HS-5 (cell line): ENCODE measurements at regions not wholly inside any gene's neighbourhood (a gene's known extent, or its start where the extent isn't known, plus 50 kb on each side); places are given as distances from the start of the nearest gene placed in this dataset.

Source experiments
- DNase-seq: peaks from one replicate; pipeline ENCODE4 v3.0.0-alpha.2; 2012; ENCODE audit warnings: low read depth

DNA sequence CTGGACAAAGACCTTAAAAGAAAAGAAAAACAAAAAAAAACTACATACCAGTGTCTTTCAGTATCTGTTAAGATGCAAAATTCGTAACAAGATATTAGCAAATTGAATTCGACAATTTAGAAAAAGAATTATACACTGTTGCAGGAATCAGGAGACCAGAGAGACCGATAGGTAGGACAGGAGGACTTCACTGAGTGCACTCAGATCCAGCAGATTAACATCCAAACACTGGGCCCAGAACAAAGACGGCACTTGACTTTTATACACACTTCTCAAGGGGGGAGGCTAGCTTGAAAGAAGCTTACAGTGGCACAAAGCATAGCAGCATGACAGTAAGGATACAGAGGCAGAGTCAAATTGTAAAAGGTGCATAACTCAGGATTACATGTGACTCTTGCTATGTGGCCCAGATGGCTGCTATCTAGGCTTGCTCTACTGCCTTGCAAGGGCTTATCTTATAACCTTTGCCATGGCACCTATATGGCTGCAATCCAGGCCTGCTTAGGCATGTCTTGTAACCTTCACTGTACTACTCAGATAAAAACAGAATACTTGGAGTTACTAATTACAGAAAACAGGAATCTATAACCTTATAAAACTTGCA, 507.3 kb upstream of the LRRTM4 start:
- no peak for DNase-seq

DNA sequence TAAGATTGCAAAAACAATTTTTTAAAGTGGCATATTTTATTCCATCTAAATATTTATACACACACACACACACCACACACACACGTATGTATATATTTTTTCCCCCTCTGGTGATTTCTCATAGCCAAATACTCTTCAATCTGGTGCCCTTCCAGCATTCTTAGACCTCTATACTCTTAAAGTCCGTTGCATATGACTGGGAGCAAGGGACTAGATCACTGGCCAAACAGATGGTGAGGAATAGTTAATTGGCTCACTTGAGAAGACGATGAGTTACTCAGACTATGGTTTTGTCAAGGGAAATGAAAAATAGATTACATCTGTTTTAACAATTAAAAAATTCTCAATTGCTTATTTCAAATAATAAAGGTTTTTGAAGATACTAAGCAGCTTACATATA, 512.5 kb upstream of the LRRTM4 start:
- no peak for DNase-seq

GRCh38 chr2:78035804-78036203, 513.6 kb upstream of the LRRTM4 start:
- no peak for DNase-seq

DNA sequence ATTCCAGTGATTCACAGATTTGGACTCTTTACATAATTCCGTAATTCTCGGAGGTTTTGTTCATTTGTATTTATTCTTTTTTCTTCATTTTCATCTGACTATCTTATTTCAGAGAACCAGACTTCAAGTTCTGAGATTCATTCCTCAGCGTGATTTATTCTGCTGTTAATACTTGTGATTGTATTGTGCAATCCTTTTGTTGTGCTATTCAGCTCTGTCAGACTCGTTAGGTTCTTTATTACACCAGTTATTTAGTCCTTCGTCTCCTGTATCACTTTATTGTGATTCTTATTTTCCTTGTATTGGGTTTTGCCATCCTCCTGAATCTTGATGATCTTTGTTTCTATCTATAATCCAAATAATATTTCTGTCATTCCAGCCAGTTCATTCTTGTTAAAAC, 529.3 kb upstream of the LRRTM4 start:
- no peak for DNase-seq

- no peak for DNase-seq
Observed at GRCh38 chr2:78056976-78057375, 534.8 kb upstream of the LRRTM4 start.

GRCh38 chr2:78061301-78061700, 539.1 kb upstream of the LRRTM4 start:
- no peak for DNase-seq

GRCh38 chr2:78061732-78062131, 539.6 kb upstream of the LRRTM4 start:
- DNase-seq, result no peak

GRCh38 chr2:78063246-78064020, 541.3 kb upstream of the LRRTM4 start:
- DNase-seq, result no peak

DNA sequence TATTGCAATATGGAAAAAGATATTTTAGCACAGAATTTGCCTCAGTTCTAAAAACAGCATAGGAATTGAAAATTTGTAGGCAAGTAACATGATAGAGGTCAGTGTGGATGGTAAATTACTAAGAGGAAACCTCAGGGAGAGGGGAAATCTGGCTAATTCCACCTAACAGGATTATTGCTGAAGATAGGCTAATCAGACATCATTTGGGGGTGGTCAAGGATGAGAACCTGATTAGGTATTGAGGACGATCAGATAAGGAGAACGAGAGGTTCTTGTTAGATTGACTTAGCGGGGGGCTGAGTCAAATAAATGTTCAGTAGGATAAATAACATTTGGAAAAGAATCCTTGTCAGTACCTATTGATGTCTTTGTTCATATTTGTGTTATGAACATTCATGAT, 543.2 kb upstream of the LRRTM4 start:
- DNase-seq, result no peak

DNA sequence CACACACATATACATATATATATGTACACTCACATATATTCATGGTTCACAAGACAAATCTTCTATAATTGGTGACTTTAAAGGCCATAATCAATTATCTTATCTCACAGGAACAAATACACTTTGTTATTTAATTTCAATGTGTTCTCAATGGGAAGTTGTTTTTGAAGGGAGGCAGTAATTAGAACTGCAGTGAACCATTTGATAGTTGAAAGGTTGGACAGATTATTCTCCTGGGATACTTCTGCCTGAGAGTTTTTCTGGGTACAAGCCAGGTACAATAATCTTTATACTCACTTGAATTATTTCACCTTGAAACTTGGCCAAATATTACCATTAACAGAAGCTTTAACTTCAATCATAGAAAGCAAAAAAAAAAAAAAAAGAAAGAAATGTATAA, 546.6 kb upstream of the LRRTM4 start:
- no peak for DNase-seq

GRCh38 chr2:78070693-78071092, 548.5 kb upstream of the LRRTM4 start:
- no peak for DNase-seq

DNA sequence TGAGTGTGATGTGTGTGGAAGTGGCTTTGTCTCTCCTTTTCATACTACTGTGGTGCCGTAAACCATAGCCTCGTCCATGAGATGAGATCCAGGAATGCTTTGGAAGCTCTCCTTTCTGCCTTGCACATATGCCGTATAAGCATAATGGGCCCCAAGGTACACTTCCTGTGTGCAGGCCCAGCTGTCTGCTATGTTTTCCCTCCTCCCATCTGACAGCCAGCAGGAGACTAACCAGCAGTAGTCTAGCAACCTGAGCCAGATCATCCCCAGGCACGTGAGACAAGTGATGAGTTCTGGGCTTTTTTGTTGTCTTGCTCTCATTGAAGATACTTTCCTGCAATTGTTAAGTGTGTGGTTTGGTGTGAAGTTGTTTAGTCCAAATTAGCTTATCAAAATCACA, 555.5 kb upstream of the LRRTM4 start:
- no peak for DNase-seq

DNA sequence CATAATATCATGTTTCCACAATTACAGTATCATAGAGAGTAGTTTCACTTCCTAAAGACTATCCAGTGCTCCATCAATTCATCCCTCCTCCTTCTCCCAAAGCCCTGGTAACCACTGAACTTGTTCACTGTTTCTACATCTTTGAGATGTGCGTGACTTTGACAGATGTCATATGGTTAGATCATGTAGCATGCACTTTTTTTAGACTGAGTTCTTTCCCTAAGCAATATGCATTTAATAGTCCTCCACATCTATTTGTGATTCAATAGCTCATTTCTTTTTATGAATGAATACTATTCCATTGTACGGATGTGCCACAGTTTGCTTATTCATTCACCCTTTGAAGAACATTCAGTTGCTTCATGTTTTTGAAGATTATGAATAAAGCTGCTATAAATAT, 560.4 kb upstream of the LRRTM4 start:
- no peak for DNase-seq

GRCh38 chr2:78093436-78093835, 571.3 kb upstream of the LRRTM4 start:
- no peak for DNase-seq

DNA sequence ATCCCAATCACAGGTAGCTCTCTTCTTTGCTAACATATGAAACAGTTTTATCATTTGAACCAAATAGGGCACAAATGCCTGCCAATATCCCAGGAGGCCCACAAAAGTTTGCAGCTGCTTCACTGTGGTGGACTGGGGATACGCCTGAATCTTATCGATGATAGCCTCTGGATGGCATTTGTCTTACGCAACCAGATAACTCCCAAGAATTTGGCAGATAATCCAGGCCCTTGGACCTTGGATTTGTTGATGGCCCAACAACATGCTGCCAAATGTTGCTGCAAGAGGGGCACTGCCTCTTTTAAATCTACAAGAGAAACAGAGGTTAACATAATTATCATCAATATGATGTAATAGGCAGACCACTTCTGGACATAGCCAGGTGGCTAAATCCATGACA, 587.1 kb upstream of the LRRTM4 start:
- no peak for DNase-seq

DNA sequence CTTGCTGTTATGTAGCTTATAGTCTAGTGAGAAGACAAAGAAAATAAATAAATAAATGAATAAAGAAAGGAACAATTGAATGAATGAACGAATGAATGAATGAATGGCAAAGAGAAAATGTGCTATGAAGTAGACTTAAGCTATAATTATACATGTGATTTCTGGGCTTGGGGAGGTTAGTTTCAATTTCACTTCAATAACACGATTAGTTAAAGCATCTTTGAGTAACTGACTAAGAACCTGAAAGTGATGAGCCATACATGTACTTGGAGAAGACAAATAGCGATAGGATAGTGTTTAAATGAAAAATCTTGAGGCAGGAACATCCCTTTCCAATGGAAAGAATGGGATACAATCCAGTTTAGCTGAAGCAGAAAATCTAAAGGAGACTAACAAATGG, 593.1 kb upstream of the LRRTM4 start:
- no peak for DNase-seq

DNA sequence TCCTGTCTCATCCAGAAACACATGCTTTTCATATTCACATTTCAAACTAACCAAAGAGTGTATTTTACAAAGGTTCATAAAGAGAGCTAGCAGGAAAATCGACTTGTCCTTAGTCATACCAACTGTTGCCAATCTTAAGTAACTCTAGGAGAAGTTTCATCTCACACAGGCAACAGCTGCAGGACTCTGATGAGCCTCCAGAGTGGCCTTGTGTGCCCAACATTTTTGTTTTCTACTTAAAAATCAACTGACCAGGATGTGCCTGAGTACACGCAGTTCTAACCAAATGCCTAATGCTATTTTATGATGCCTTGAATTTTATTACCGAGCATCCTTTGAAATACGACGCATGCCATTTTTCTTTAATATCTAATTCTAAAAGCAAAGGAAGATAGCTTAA, 595.9 kb upstream of the LRRTM4 start:
- no peak for DNase-seq

DNA sequence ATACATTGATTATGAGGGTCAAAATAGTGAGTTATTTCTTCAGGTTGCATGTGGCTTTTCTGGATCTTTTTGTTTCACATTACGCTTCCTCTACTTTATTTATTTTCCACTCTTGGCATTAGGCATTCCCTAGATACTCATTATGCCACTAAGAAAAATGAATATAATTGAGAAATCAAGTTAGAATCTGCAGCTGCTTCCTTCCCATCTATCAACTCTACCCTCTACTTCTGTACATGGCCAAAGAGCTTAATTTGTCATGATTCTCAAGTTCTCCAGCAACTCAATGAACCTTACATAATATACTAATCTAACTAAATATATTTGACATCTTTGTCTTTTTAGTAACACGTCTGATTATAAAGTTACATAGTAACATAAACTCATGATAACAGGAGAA, 598.1 kb upstream of the LRRTM4 start:
- DNase-seq, result no peak

DNA sequence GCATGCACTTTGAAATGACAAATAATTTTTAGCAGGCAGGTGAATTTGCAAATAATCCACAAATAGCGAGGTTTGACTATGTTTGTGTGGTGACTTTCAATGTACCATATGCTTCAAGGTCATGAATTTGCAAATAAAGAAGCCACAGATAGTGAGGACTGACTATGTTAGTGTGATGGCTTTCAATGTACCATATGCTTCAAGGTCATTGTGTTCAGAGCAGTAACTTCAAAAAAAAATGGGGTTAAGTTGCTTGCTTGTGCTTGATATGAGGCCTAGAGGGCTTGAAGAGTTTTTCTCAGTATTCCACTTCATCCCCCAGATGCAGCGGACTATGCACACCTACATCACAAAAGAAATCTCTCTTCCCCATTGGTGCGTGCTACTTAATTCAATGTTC, 602.9 kb upstream of the LRRTM4 start:
- no peak for DNase-seq

DNA sequence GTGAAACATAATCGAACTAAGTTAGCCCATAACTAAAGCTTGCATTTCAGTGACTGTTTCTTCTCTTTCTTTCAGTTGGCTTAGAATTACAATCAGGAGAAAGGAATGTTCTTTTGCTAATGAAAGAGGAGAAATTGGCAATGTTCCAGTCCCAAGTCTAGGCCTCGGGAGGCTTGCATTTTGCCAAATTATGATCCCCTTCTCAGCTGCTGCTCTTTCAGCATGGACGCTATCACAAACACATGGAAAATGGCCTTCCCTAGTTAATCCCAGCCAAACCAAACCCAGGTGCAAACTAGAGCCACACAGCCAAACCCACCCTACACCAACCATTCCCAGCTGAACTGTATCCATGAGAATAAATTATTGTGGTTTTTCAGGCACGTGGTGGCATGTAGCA, 605.2 kb upstream of the LRRTM4 start:
- DNase-seq, result no peak

- DNase-seq, result no peak
Observed at GRCh38 chr2:78132391-78133370, 610.5 kb upstream of the LRRTM4 start.

DNA sequence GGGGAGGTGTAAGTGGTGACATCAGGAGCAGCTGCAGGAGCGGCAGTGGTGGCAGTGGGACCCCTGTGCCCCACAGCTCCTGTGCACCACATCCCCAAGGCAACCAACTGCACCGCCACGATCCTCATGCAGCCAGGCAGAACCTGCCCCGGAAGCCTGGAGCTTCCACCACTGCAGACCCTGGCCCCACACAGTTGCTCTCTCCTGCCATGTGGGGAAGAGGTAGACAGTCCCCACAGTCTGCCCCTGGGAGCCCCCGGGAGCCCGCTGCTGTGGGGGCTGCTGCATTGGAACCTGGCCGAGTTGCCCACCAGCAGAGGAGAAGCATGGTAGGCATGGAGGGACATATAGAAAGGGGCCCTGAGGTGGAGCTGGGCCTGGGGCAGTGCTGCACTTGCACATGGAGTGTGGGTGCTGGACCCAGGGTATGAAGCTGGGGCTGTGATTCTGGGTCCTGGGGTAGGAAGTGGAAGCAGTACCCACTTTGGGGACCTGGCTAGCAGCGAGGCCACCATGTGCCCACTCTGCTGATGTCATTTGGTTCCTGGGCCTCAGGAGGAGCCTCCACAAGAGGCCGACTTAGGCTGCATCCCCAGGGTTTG, 623.3 kb upstream of the LRRTM4 start:
- no peak for DNase-seq
